Parathyroid adenoma (tissue), 2 donors: ENCODE measurements at regions not wholly inside any gene's neighbourhood (a gene's known extent, or its start where the extent isn't known, plus 50 kb on each side); places are given as distances from the start of the nearest gene placed in this dataset.

ENCODE experiments used
- H2AFZ ChIP-seq: fragments of 300-600 bp; sonication (generic); one replicate; pipeline ENCODE4 v1.7.0; 2017; ENCODE audit warnings: antibody characterized with exemption, mild to moderate bottlenecking
- H3K27ac ChIP-seq: fragments of 300-600 bp; sonication (generic); one replicate; pipeline ENCODE4 v1.7.0; 2017
- H3K27me3 ChIP-seq: fragments of 300-600 bp; sonication (generic); one replicate; pipeline ENCODE4 v1.7.0; 2017; ENCODE audit warnings: low read length; ENCODE audit not compliant: control insufficient read depth, insufficient read depth
- H3K36me3 ChIP-seq: fragments of 300-600 bp; sonication (generic); one replicate; pipeline ENCODE4 v1.7.0; 2017; ENCODE audit warnings: low read length; ENCODE audit not compliant: control insufficient read depth, insufficient read depth
- H3K4me1 ChIP-seq: fragments of 300-600 bp; sonication (generic); one replicate; pipeline ENCODE4 v1.7.0; 2017; ENCODE audit warnings: control low read depth
- H3K4me2 ChIP-seq: fragments of 300-600 bp; sonication (generic); one replicate; pipeline ENCODE4 v1.7.0; 2017; ENCODE audit warnings: low read length
- H3K4me3 ChIP-seq: fragments of 300-600 bp; sonication (generic); one replicate; pipeline ENCODE4 v1.7.0; 2017; ENCODE audit warnings: low read depth, low read length
- H3K79me2 ChIP-seq: fragments of 300-600 bp; sonication (generic); one replicate; pipeline ENCODE4 v1.7.0; 2017; ENCODE audit warnings: control low read depth
- H3K9ac ChIP-seq: fragments of 300-600 bp; sonication (generic); one replicate; pipeline ENCODE4 v1.7.0; 2017; ENCODE audit warnings: mild to moderate bottlenecking
- H3K9me3 ChIP-seq: fragments of 300-600 bp; sonication (generic); one replicate; pipeline ENCODE4 v1.7.0; 2017; ENCODE audit warnings: low read length; ENCODE audit not compliant: control insufficient read depth
- TF ChIP-seq, protein P1 (sequence below): fragments of 300-600 bp; sonication (generic); IDR thresholded peaks from one replicate; pipeline ENCODE4 v1.7.0; 2017; ENCODE audit warnings: antibody characterized with exemption, mild to moderate bottlenecking
- donor health status: primary hyperparathyroidism.

DNA sequence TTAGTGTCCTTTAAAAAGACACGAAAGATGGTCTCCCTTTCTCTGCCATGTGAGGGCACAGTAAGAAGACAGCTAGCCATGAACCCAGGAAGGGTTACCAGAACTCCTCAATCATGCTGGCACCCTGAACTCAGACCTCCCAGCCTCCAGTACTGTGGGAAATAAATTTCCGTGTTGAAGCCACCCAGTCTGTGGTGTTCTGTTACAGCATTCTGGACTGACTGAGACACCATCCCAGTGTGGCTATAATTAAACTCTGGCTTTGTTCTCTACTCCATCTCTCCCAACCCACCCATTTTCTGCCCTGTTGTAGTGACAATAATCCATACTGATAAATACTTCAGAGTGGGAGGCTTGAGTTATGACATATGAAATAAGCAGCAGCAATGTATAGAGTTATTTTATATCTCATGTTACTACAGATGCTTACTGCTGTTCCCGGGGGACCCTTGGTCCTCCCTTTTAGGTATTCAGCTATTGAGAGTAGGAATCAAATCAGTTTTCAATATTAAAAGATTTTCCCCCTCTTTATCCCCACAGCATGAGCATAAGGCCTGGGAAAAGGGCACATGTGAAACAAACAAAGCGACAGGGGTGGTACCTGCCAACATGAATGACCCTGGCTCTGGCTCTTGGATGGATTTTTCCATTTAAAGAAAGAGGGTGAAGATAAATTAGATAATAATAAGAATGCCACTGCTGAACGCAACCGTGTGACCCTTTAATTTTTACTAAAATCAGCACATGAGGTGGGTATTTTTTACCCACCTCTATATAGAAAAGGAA lies 224.3 kb upstream of the SLC35B3 start:
- H3K4me2 ChIP-seq: no peak overlapping the region
- H3K9me3 ChIP-seq: no peaks in the 10 kb centered on the region
- TF ChIP-seq, protein P1, sequence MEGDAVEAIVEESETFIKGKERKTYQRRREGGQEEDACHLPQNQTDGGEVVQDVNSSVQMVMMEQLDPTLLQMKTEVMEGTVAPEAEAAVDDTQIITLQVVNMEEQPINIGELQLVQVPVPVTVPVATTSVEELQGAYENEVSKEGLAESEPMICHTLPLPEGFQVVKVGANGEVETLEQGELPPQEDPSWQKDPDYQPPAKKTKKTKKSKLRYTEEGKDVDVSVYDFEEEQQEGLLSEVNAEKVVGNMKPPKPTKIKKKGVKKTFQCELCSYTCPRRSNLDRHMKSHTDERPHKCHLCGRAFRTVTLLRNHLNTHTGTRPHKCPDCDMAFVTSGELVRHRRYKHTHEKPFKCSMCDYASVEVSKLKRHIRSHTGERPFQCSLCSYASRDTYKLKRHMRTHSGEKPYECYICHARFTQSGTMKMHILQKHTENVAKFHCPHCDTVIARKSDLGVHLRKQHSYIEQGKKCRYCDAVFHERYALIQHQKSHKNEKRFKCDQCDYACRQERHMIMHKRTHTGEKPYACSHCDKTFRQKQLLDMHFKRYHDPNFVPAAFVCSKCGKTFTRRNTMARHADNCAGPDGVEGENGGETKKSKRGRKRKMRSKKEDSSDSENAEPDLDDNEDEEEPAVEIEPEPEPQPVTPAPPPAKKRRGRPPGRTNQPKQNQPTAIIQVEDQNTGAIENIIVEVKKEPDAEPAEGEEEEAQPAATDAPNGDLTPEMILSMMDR: no peak
- no peak overlapping the region for H2AFZ ChIP-seq
- H3K36me3 ChIP-seq: no peaks in the 10 kb centered on the region
- H3K27ac ChIP-seq: no peak overlapping the region
- no peaks in the 10 kb centered on the region for H3K79me2 ChIP-seq
- H3K9ac ChIP-seq: no peak overlapping the region
- no peaks in the 10 kb centered on the region for H3K27me3 ChIP-seq
- H3K4me1 ChIP-seq: no peaks in the 10 kb centered on the region
- H3K4me3 ChIP-seq: no peak overlapping the region

DNA sequence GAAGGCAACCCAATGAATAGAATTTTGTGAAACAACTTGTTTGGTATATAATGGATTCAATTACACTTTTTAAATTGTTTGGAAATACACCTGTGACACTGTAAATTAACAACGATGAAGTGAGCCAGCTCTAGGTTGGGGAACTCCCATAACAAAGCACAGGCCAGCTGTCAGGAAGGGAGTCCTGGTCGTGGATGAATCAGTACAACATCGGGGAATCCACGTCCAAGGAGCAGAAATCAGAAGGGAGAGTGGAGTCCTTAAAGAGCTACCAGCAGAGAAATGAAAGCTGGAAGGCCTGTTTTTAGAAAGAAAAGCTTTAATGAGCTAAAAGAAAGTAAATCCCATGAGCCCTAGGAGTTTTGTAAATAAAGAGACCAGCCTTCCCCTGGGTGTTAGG lies 223.1 kb upstream of the SLC35B3 start:
- Histone ChIP-seq H3K79me2 (no peaks in the 10 kb centered on the region), H2AFZ (no peak overlapping the region), H3K4me3 (no peak overlapping the region), H3K9ac (no peak overlapping the region), H3K9me3 (no peaks in the 10 kb centered on the region), H3K27ac (no peak overlapping the region), H3K36me3 (no peaks in the 10 kb centered on the region), H3K27me3 (no peaks in the 10 kb centered on the region), H3K4me1 (no peaks in the 10 kb centered on the region), H3K4me2 (no peak overlapping the region)
- TF ChIP-seq, protein P1: no peak

DNA sequence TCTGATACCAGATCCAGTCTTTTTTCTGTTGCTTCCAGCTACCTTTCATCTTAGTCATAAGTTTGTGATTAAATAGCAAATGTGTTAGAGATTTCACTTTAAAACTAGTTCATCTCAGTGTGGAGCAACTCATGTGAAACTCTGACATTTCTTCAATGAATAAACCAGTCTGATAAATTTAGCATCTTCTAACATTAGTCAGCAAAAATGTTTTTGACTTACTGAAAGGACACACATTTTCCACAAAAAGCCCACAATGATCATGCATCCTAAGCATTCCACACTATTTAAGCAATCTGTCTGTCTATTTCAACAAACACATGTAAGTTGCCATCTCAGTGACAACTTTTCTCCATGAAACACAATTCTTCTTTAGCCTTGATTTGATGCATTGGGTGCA lies 222.2 kb upstream of the SLC35B3 start:
- Histone ChIP-seq H3K9ac (no peak overlapping the region), H3K4me1 (no peaks in the 10 kb centered on the region), H2AFZ (no peak overlapping the region), H3K27ac (no peak overlapping the region), H3K4me3 (no peak overlapping the region), H3K27me3 (no peaks in the 10 kb centered on the region), H3K36me3 (no peaks in the 10 kb centered on the region), H3K4me2 (no peak overlapping the region), H3K79me2 (no peaks in the 10 kb centered on the region), H3K9me3 (no peaks in the 10 kb centered on the region)
- TF ChIP-seq, protein P1: no peak

DNA sequence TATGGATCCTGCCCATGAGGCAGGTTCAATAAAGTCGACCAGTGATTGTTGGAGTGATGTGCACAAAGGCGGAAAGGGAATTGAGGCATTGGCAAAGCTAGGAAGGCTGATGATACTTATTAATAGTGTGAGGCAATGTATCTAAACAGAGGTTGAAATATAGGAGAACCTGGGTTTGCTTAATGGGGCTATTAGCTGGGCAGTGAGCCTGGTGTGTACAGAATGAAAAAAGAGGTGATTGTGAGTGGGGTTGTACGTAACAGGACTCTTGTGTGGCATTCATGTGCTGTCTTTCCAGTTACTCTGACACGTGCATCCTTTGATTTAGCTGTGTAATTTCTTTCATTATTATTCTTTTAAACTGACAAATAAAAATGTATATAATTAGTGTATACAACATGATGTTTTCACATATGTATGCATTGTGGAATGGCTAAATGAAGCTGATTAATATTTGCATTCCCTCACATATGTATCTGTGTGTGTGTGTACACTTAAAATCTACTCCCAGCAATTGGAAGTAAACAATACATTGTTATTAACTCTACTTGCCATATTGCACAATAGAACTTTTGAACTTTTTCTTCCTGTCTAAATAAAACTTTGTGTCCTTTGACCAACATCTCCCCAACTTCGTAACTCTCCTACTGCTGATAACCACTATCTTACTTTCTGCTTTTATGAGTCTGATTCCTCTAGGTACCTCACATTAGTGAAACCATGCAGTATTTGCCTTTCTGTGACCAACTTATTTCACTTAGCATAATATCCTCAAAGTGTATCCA lies 220.5 kb upstream of the SLC35B3 start:
- Histone ChIP-seq H3K36me3 (no peaks in the 10 kb centered on the region), H2AFZ (no peak overlapping the region), H3K9me3 (no peaks in the 10 kb centered on the region), H3K4me2 (no peak overlapping the region), H3K27me3 (no peaks in the 10 kb centered on the region), H3K4me3 (no peak overlapping the region), H3K4me1 (no peaks in the 10 kb centered on the region), H3K9ac (no peak overlapping the region), H3K79me2 (no peaks in the 10 kb centered on the region), H3K27ac (no peak overlapping the region)
- TF ChIP-seq, protein P1: no peak
